Activated CD4-positive, CD25-positive, alpha-beta regulatory T cell treated with anti-CD3 and anti-CD28 coated beads, Interleukin-2, amount 50 U/mL, for 72 hours (primary cell): ENCODE measurements at regions not wholly inside any gene's neighbourhood (a gene's known extent, or its start where the extent isn't known, plus 50 kb on each side); places are given as distances from the start of the nearest gene placed in this dataset.
"Not testable (repeated sequence)": the region's sequence is repeated elsewhere in the genome, so short reads cannot be mapped to it uniquely, and the experiment has no call there.

Source experiments
- DNase-seq: peaks from one replicate; pipeline ENCODE4 v3.0.0; 2021

- DNase-seq = no peak
Observed at GRCh38 chr3:155995525-155996370, 124.6 kb upstream of the KCNAB1 start.

GRCh38 chr3:155996882-155997281, 123.5 kb upstream of the KCNAB1 start:
- no peak for DNase-seq

GRCh38 chr3:155998173-155998572, 122.2 kb upstream of the KCNAB1 start:
- not testable (repeated sequence) for DNase-seq

GRCh38 chr3:156005736-156006135, 114.6 kb upstream of the KCNAB1 start:
- DNase-seq = no peak

GRCh38 chr3:156010829-156011228, 109.5 kb upstream of the KCNAB1 start:
- DNase-seq = no peak

- no peak for DNase-seq
Observed at GRCh38 chr3:156014489-156014888, 105.9 kb upstream of the KCNAB1 start.

GRCh38 chr3:156016902-156017301, 103.5 kb upstream of the KCNAB1 start:
- DNase-seq = no peak

GRCh38 chr3:156017352-156018030, 102.9 kb upstream of the KCNAB1 start:
- no peak for DNase-seq

- DNase-seq = no peak
Observed at GRCh38 chr3:156024904-156025533, 95.4 kb upstream of the KCNAB1 start.

GRCh38 chr3:156029208-156029607, 91.2 kb upstream of the KCNAB1 start:
- DNase-seq = no peak

- DNase-seq = no peak
Observed at GRCh38 chr3:156030723-156031122, 89.7 kb upstream of the KCNAB1 start.

- no peak for DNase-seq
Observed at GRCh38 chr3:156033428-156033827, 87.0 kb upstream of the KCNAB1 start.

- DNase-seq = no peak
Observed at GRCh38 chr3:156035158-156035557, 85.2 kb upstream of the KCNAB1 start.

- DNase-seq = no peak
Observed at GRCh38 chr3:156036258-156037053, 83.9 kb upstream of the KCNAB1 start.

GRCh38 chr3:156037356-156037755, 83.0 kb upstream of the KCNAB1 start:
- DNase-seq = no peak

- DNase-seq = no peak
Observed at GRCh38 chr3:156038869-156039268, 81.5 kb upstream of the KCNAB1 start.

GRCh38 chr3:156040041-156040440, 80.3 kb upstream of the KCNAB1 start:
- DNase-seq = no peak

- not testable (repeated sequence) for DNase-seq
Observed at GRCh38 chr3:156041216-156041841, 79.0 kb upstream of the KCNAB1 start.

- not testable (repeated sequence) for DNase-seq
Observed at GRCh38 chr3:156041856-156042255, 78.5 kb upstream of the KCNAB1 start.

- DNase-seq = peak; percentile 58
Observed at GRCh38 chr3:156043832-156044633, 76.3 kb upstream of the KCNAB1 start.

- no peak for DNase-seq
Observed at GRCh38 chr3:156044634-156044975, 75.8 kb upstream of the KCNAB1 start.

GRCh38 chr3:156048483-156048882, 71.9 kb upstream of the KCNAB1 start:
- not testable (repeated sequence) for DNase-seq
